SK-N-SH (cell line): ENCODE measurements at regions not wholly inside any gene's neighbourhood (a gene's known extent, or its start where the extent isn't known, plus 50 kb on each side); places are given as distances from the start of the nearest gene placed in this dataset.

Experiments
- CTCF ChIA-PET: fragments of 300-600, 350-600 bp; formaldehyde crosslinking; extraction: SDS; loops from one replicate; lab custom pipeline; 2021; lab: Yijun Ruan, JAX
- POLR2A ChIA-PET: fragments of 350-600 bp; sonication (Branson Sonifier 250); formaldehyde crosslinking; extraction: SDS; loops from one replicate; lab custom pipeline; 2020; ENCODE audit warnings: antibody characterized with exemption, inconsistent platforms; lab: Yijun Ruan, JAX
- DNase-seq: peaks from one replicate; pipeline ENCODE4 v3.0.0; 2012
- H2AFZ ChIP-seq: fragments of 200-600 bp; sonication (generic); 2 replicates; pipeline ENCODE4 v1.8.1; 2016; ENCODE audit warnings: antibody characterized with exemption, mild to moderate bottlenecking, low read depth
- H3F3A ChIP-seq: fragments of 200-600 bp; sonication (generic); replicated peaks from 2 replicates; pipeline ENCODE3; 2016; ENCODE audit warnings: antibody characterized with exemption, mild to moderate bottlenecking; ENCODE audit not compliant: insufficient read depth
- H3K27ac ChIP-seq, 2 experiments: fragments of 200-500 bp in 1 of 2; fragments of 200-600 bp in 1 of 2; sonication (Bioruptor generic) in 1 of 2; sonication (generic), shearing (Covaris generic) in 1 of 2; 2 replicates each; pipeline versions ENCODE4 v1.5.1 to v1.6.1; 2014 to 2016; ENCODE audit warnings: low read depth in 2 of 2, inconsistent platforms in 1 of 2, low read length in 1 of 2, mild to moderate bottlenecking in 1 of 2, mixed read lengths in 1 of 2
- H3K27me3 ChIP-seq: fragments of 200-600 bp; sonication (generic), shearing (Covaris generic); 2 replicates; pipeline ENCODE4 v1.6.1; 2016; ENCODE audit warnings: mixed run types; ENCODE audit not compliant: insufficient read depth
- H3K36me3 ChIP-seq, 2 experiments: fragments of 200-500 bp in 1 of 2; fragments of 200-600 bp in 1 of 2; sonication (Bioruptor generic) in 1 of 2; sonication (generic) in 1 of 2; replicated peaks in 1 of 2; 2 replicates each; pipeline versions ENCODE3 to v1.5.1; 2014 to 2016; ENCODE audit warnings: low read length in 1 of 2, mild to moderate bottlenecking in 1 of 2; ENCODE audit not compliant: insufficient read depth in 2 of 2, control insufficient read depth in 1 of 2
- H3K4me1 ChIP-seq, 2 experiments: fragments of 200-500 bp in 1 of 2; fragments of 200-600 bp in 1 of 2; sonication (Bioruptor generic) in 1 of 2; sonication (generic), shearing (Covaris generic) in 1 of 2; 2 replicates each; pipeline versions ENCODE4 v1.5.1 to v1.6.1; 2014 to 2016; ENCODE audit warnings: low read depth in 1 of 2, low read length in 1 of 2, mixed run types in 1 of 2; ENCODE audit not compliant: insufficient read depth in 2 of 2, control insufficient read depth in 1 of 2
- H3K4me2 ChIP-seq: fragments of 200-600 bp; sonication (generic), shearing (Covaris generic); 2 replicates; pipeline ENCODE4 v1.6.1; 2017; ENCODE audit warnings: mixed run types
- H3K4me3 ChIP-seq, 2 experiments: fragments of 200-500 bp in 1 of 2; fragments of 200-600 bp in 1 of 2; sonication (Bioruptor generic) in 1 of 2; sonication (generic), shearing (Covaris generic) in 1 of 2; 2 replicates each; pipeline versions ENCODE4 v1.5.1 to v1.8.1; 2014 to 2016; ENCODE audit warnings: low read depth in 2 of 2, inconsistent platforms in 1 of 2, low read length in 1 of 2, mild to moderate bottlenecking in 1 of 2, mixed read lengths in 1 of 2, moderate library complexity in 1 of 2
- H3K79me2 ChIP-seq: fragments of 200-600 bp; sonication (generic); 2 replicates; pipeline ENCODE4 v1.8.1; 2017; ENCODE audit warnings: mild to moderate bottlenecking; ENCODE audit not compliant: insufficient read depth
- H3K9ac ChIP-seq: fragments of 200-600 bp; sonication (generic); 2 replicates; pipeline ENCODE4 v1.6.1; 2017; ENCODE audit warnings: mixed run types
- H3K9me2 ChIP-seq: fragments of 200-600 bp; sonication (generic); 2 replicates; pipeline ENCODE4 v1.6.1; 2017; ENCODE audit warnings: mixed run types
- H3K9me3 ChIP-seq: fragments of 200-600 bp; sonication (generic); 2 replicates; pipeline ENCODE4 v1.6.1; 2017; ENCODE audit warnings: mixed run types, mild to moderate bottlenecking, moderate library complexity
- H4K20me1 ChIP-seq: fragments of 200-600 bp; sonication (generic); 2 replicates; pipeline ENCODE4 v1.6.1; 2017; ENCODE audit warnings: mild to moderate bottlenecking, mixed run types; ENCODE audit not compliant: insufficient read depth
- CHD2 ChIP-seq: fragments of 150-350 bp; IDR thresholded peaks from 2 replicates; pipeline ENCODE4 v1.6.1; 2018; ENCODE audit warnings: low read length; ENCODE audit not compliant: partially characterized antibody
- ELF1 ChIP-seq: IDR thresholded peaks from 2 replicates; pipeline ENCODE4 v1.4.0; 2012
- EP300 ChIP-seq, 2 experiments: IDR thresholded peaks; 2 replicates each; pipeline versions ENCODE4 v1.4.0 to v1.6.1; 2012; ENCODE audit warnings: borderline replicate concordance in 1 of 2, low read depth in 1 of 2, low read length in 1 of 2
- FOSL2 ChIP-seq: IDR thresholded peaks from 2 replicates; pipeline ENCODE4 v1.4.0; 2012; ENCODE audit warnings: low read depth, mild to moderate bottlenecking, moderate library complexity, borderline replicate concordance
- FOXJ3 ChIP-seq: sonication (generic); formaldehyde crosslinking; IDR thresholded peaks from 2 replicates; pipeline ENCODE4 v1.5.1; 2020; ENCODE audit warnings: mild to moderate bottlenecking, missing genetic modification reagents
- IRF3 ChIP-seq: fragments of 150-350 bp; IDR thresholded peaks from 2 replicates; pipeline ENCODE4 v1.6.1; 2016; ENCODE audit warnings: mild to moderate bottlenecking, low read depth, low read length
- JUND ChIP-seq: IDR thresholded peaks from 2 replicates; pipeline ENCODE4 v1.4.0; 2012
- MEF2A ChIP-seq: IDR thresholded peaks from 2 replicates; pipeline ENCODE4 v1.4.0; 2012; ENCODE audit warnings: low read depth, borderline replicate concordance
- MXI1 ChIP-seq: IDR thresholded peaks from 2 replicates; pipeline ENCODE4 v1.6.1; 2012; ENCODE audit warnings: mild to moderate bottlenecking, low read depth, low read length, improper control_type of control experiment
- NFIC ChIP-seq: IDR thresholded peaks from 2 replicates; pipeline ENCODE4 v1.4.0; 2012; ENCODE audit warnings: borderline replicate concordance
- PBX3 ChIP-seq: IDR thresholded peaks from 2 replicates; pipeline ENCODE4; 2012
- POLR2AphosphoS5 ChIP-seq: IDR thresholded peaks from 2 replicates; pipeline ENCODE4 v1.6.1; 2012; ENCODE audit warnings: low read depth, low read length
- RAD21 ChIP-seq: IDR thresholded peaks from 2 replicates; pipeline ENCODE4 v1.6.1; 2012; ENCODE audit warnings: mild to moderate bottlenecking, low read length
- RCOR1 ChIP-seq: fragments of 150-350 bp; IDR thresholded peaks from 2 replicates; pipeline ENCODE4 v1.6.1; 2017; ENCODE audit warnings: antibody characterized with exemption, low read length
- RFX5 ChIP-seq: IDR thresholded peaks from 2 replicates; pipeline ENCODE4 v1.6.1; 2012; ENCODE audit warnings: mild to moderate bottlenecking, improper control_type of control experiment, low read length
- TCF12 ChIP-seq: IDR thresholded peaks from 2 replicates; pipeline ENCODE4 v1.4.0; 2012
- USF1 ChIP-seq: IDR thresholded peaks from 2 replicates; pipeline ENCODE4 v1.4.0; 2012; ENCODE audit warnings: low read depth, borderline replicate concordance
- USF2 ChIP-seq: fragments of 150-350 bp; IDR thresholded peaks from 2 replicates; pipeline ENCODE4 v1.6.1; 2017; ENCODE audit warnings: antibody characterized with exemption, low read length, low read depth, borderline replicate concordance
- YY1 ChIP-seq: IDR thresholded peaks from 2 replicates; pipeline ENCODE4 v1.4.0; 2012; ENCODE audit warnings: low read depth, mild to moderate bottlenecking
- WGBS: methylation state at CpG from one replicate; pipeline ENCODE4 v1.1.6; 2017; ENCODE audit warnings: low lambda C conversion rate; 5-methylcytosine and 5-hydroxymethylcytosine counted together

GRCh38 chr10:55398497-55398882, 597.5 kb upstream of the PCDH15 start:
- Histone ChIP-seq H3K27ac (no peak overlapping the region), H3K9ac (no peak overlapping the region), H3K4me3 (no peak overlapping the region), H4K20me1 (no peaks in the 10 kb centered on the region), H3K4me1 (no peaks in the 10 kb centered on the region; a peak in 1 of 4 replicates), H3K4me2 (no peak overlapping the region), H3K79me2 (no peaks in the 10 kb centered on the region), H3K9me2 (no peaks in the 10 kb centered on the region), H3K27me3 (no peaks in the 10 kb centered on the region), H3F3A (peaks cover 3% of the 10 kb centered on the region), H2AFZ (no peak overlapping the region), H3K36me3 (no peaks in the 10 kb centered on the region), H3K9me3 (no peaks in the 10 kb centered on the region)
- ChIA-PET CTCF (interaction anchor here (0.7 kb wide), 1 partner anchor 23 kb away, joined by 3 read pairs; no protein-coding TSS in a partner anchor), POLR2A (no interaction called here)
- DNase-seq, result no peak
- TF ChIP-seq CHD2 (no peak), ELF1 (no peak), MEF2A (no peak), FOXJ3 (no peak), POLR2AphosphoS5 (no peak), JUND (no peak), TCF12 (no peak), YY1 (no peak), FOSL2 (no peak)
- 73% methylated on average over 1 of the region's 1 CpG for WGBS

- 91% methylated on average over 7 of the region's 7 CpGs for WGBS
- CTCF ChIA-PET, result no interaction called here
- TF ChIP-seq RFX5 (no peak), EP300 (IDR thresholded peaks at IDR 0.05; ENCODE audit: borderline replicate concordance in 1 of 2, low read depth in 1 of 2, low read length in 1 of 2) (peak in 1 of 2 experiments; percentile 42; a peak in 1 of 4 replicates), FOSL2 (no peak), NFIC (no peak), TCF12 (peak; percentile 26; the same call in 1 of the 2 replicates)
- TF ChIP-seq, all 33 proteins: peak for 2
These were observed 596.9 kb upstream of the PCDH15 start for GRCh38 chr10:55397777-55398496.

GRCh38 chr10:55378196-55378595, 577.2 kb upstream of the PCDH15 start:
- Histone ChIP-seq H3K36me3 (no peaks in the 10 kb centered on the region), H3K4me2 (no peak overlapping the region), H2AFZ (no peak overlapping the region), H3K27me3 (no peaks in the 10 kb centered on the region), H3K4me1 (peaks cover 3 to 4% of the 10 kb centered on the region in 2 experiments; a peak in 2 of 4 replicates), H3F3A (peaks cover 15% of the 10 kb centered on the region), H3K4me3 (no peak overlapping the region), H3K9me2 (no peaks in the 10 kb centered on the region), H3K27ac (no peak overlapping the region), H3K79me2 (no peaks in the 10 kb centered on the region), H3K9me3 (no peaks in the 10 kb centered on the region), H4K20me1 (no peaks in the 10 kb centered on the region), H3K9ac (no peak overlapping the region)
- no peak for DNase-seq
- ChIA-PET POLR2A (no interaction called here), CTCF (no interaction called here)
- TF ChIP-seq TCF12, result no peak
- no peak for TF ChIP-seq NFIC
- no peak for TF ChIP-seq RCOR1
- TF ChIP-seq YY1, result no peak
- TF ChIP-seq PBX3, result no peak
- no peak for TF ChIP-seq IRF3
- TF ChIP-seq MXI1, result no peak
- TF ChIP-seq USF1, result no peak
- no peak for TF ChIP-seq ELF1
- no peak for TF ChIP-seq CHD2
- no peak for TF ChIP-seq JUND
- no peak for TF ChIP-seq RAD21
- TF ChIP-seq USF2, result no peak
- TF ChIP-seq EP300 (IDR thresholded peaks at IDR 0.05; ENCODE audit: borderline replicate concordance in 1 of 2, low read depth in 1 of 2, low read length in 1 of 2), result no peak
- 73% methylated on average over 1 of the region's 1 CpG for WGBS

More at GRCh38 chr10:55397777-55398496, 596.9 kb upstream of the PCDH15 start:
- DNase-seq, result no peak
- H2AFZ ChIP-seq, result no peak overlapping the region
- no peaks in the 10 kb centered on the region for H3K36me3 ChIP-seq
- H4K20me1 ChIP-seq, result no peaks in the 10 kb centered on the region
- no peaks in the 10 kb centered on the region for H3K9me3 ChIP-seq
- H3K9me2 ChIP-seq, result no peaks in the 10 kb centered on the region
- H3K27me3 ChIP-seq, result no peaks in the 10 kb centered on the region
- no peak overlapping the region for H3K9ac ChIP-seq
- no peaks in the 10 kb centered on the region for H3K79me2 ChIP-seq
- no peak overlapping the region for H3K4me2 ChIP-seq
- no peaks in the 10 kb centered on the region; a peak in 1 of 4 replicates for H3K4me1 ChIP-seq
- H3K4me3 ChIP-seq, result no peak overlapping the region
- no peak overlapping the region for H3K27ac ChIP-seq
- POLR2A ChIA-PET, result no interaction called here
- peaks cover 3% of the 10 kb centered on the region for H3F3A ChIP-seq
